ENCODE measurements at regions not wholly inside any gene's neighbourhood (a gene's known extent, or its start where the extent isn't known, plus 50 kb on each side); places are given as distances from the start of the nearest gene placed in this dataset.

GRCh38 chr6:156131221-156131903 lies 645.8 kb upstream of the ARID1B start:
- Histone ChIP-seq H3K27me3 (ENCODE audit: insufficient read depth, low read length) (no peaks in the 10 kb centered on the region), H3K9me2 (ENCODE audit: insufficient read depth) (no peaks in the 10 kb centered on the region), H3K4me3 (replicated peaks in 1 of 2; ENCODE audit: low read depth in 1 of 2, low read length in 2 of 2) (no peak overlapping the region), H3K4me1 (ENCODE audit: control insufficient read depth in 1 of 2, insufficient read depth in 2 of 2, low read length in 2 of 2) (no peaks in the 10 kb centered on the region), H4K20me1 (ENCODE audit: insufficient read depth) (no peaks in the 10 kb centered on the region), H3K36me3 (ENCODE audit: control insufficient read depth in 1 of 2, insufficient read depth in 2 of 2, low read length in 2 of 2) (no peaks in the 10 kb centered on the region), H3K4me2 (ENCODE audit: low read length) (no peak overlapping the region), H2AFZ (ENCODE audit: low read depth, low read length, poor library complexity, severe bottlenecking) (no peak overlapping the region), H3K79me2 (ENCODE audit: insufficient read depth, low read length) (no peaks in the 10 kb centered on the region), H3K27ac (ENCODE audit: low read depth, low read length) (no peak overlapping the region), H3K9me3 (ENCODE audit: control insufficient read depth in 1 of 2, insufficient read depth in 1 of 2, low read depth in 1 of 2, low read length in 2 of 2) (no peaks in the 10 kb centered on the region), H3K9ac (ENCODE audit: low read length) (no peak overlapping the region)
- intact Hi-C loops (cut with micrococcal nuclease) = no loop called here
- POLR2A ChIA-PET = no interaction called here
- CTCF ChIA-PET = no interaction called here
- BruUV-seq (replicated peaks) = no TSS peak
- ATAC-seq (no peak), DNase-seq (ENCODE audit: low read depth, low spot score) (no peak)
- RAD21 ChIA-PET (ENCODE audit: low non-redundant PET in 1 of 2, low total read pairs in 2 of 2, uncharacterized antibody in 2 of 2, unreplicated experiment in 2 of 2) = no interaction called here
- TF ChIP-seq SP1 (IDR thresholded peaks at IDR 0.05; ENCODE audit: low read depth) = no peak
- TF ChIP-seq EGR1 (IDR thresholded peaks at IDR 0.05; ENCODE audit: low read depth) = no peak

- ChIA-PET CTCF (no interaction called here), RAD21 (ENCODE audit: low non-redundant PET in 1 of 2, low total read pairs in 2 of 2, uncharacterized antibody in 2 of 2, unreplicated experiment in 2 of 2) (no interaction called here), POLR2A (no interaction called here)
- TF ChIP-seq, protein P1, sequence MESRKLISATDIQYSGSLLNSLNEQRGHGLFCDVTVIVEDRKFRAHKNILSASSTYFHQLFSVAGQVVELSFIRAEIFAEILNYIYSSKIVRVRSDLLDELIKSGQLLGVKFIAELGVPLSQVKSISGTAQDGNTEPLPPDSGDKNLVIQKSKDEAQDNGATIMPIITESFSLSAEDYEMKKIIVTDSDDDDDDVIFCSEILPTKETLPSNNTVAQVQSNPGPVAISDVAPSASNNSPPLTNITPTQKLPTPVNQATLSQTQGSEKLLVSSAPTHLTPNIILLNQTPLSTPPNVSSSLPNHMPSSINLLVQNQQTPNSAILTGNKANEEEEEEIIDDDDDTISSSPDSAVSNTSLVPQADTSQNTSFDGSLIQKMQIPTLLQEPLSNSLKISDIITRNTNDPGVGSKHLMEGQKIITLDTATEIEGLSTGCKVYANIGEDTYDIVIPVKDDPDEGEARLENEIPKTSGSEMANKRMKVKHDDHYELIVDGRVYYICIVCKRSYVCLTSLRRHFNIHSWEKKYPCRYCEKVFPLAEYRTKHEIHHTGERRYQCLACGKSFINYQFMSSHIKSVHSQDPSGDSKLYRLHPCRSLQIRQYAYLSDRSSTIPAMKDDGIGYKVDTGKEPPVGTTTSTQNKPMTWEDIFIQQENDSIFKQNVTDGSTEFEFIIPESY (IDR thresholded peaks at IDR 0.05; ENCODE audit: extremely low read depth, insufficient replicate concordance, low read length) = no peak
- TF ChIP-seq ZFX (IDR thresholded peaks at IDR 0.05) (no peak), ZNF274 (IDR thresholded peaks at IDR 0.05; ENCODE audit: low read depth, low read length) (no peak), EGR1 (IDR thresholded peaks at IDR 0.05; ENCODE audit: low read depth) (no peak), CEBPB (IDR thresholded peaks at IDR 0.05; ENCODE audit: low read depth) (no peak), SIN3A (IDR thresholded peaks at IDR 0.05; ENCODE audit: low read depth) (no peak), SP1 (IDR thresholded peaks at IDR 0.05; ENCODE audit: low read depth) (no peak), YY1 (IDR thresholded peaks at IDR 0.05; ENCODE audit: extremely low read depth, insufficient replicate concordance, low read depth, low read length) (no peak)
- TF ChIP-seq, protein P2, sequence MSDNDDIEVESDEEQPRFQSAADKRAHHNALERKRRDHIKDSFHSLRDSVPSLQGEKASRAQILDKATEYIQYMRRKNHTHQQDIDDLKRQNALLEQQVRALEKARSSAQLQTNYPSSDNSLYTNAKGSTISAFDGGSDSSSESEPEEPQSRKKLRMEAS (IDR thresholded peaks at IDR 0.05) = no peak
- no peaks in the 10 kb centered on the region for H3K4me1 ChIP-seq (ENCODE audit: control insufficient read depth in 1 of 2, insufficient read depth in 2 of 2, low read length in 2 of 2)
- no TSS peak for BruUV-seq (replicated peaks)
- no peak overlapping the region for H3K27ac ChIP-seq (ENCODE audit: low read depth, low read length)
- no peaks in the 10 kb centered on the region for H3K9me2 ChIP-seq (ENCODE audit: insufficient read depth)
- H3K79me2 ChIP-seq (ENCODE audit: insufficient read depth, low read length) = no peaks in the 10 kb centered on the region
- no peaks in the 10 kb centered on the region for H3K9me3 ChIP-seq (ENCODE audit: control insufficient read depth in 1 of 2, insufficient read depth in 1 of 2, low read depth in 1 of 2, low read length in 2 of 2)
- H3K9ac ChIP-seq (ENCODE audit: low read length) = no peak overlapping the region
- no peaks in the 10 kb centered on the region for H3K27me3 ChIP-seq (ENCODE audit: insufficient read depth, low read length)
- no peaks in the 10 kb centered on the region for H4K20me1 ChIP-seq (ENCODE audit: insufficient read depth)
- H2AFZ ChIP-seq (ENCODE audit: low read depth, low read length, poor library complexity, severe bottlenecking) = no peak overlapping the region
- H3K4me3 ChIP-seq (replicated peaks in 1 of 2; ENCODE audit: low read depth in 1 of 2, low read length in 2 of 2) = no peak overlapping the region
- intact Hi-C loops (cut with micrococcal nuclease) = no loop called here
- no peaks in the 10 kb centered on the region for H3K36me3 ChIP-seq (ENCODE audit: control insufficient read depth in 1 of 2, insufficient read depth in 2 of 2, low read length in 2 of 2)
- no peak overlapping the region for H3K4me2 ChIP-seq (ENCODE audit: low read length)
- no peak for DNase-seq (ENCODE audit: low read depth, low spot score)
- no peak for ATAC-seq
These were observed 650.6 kb upstream of the ARID1B start for GRCh38 chr6:156126535-156126934.
